Spinal cord (tissue), 9 donors: ENCODE measurements at regions not wholly inside any gene's neighbourhood (a gene's known extent, or its start where the extent isn't known, plus 50 kb on each side); places are given as distances from the start of the nearest gene placed in this dataset.

Experiments used
- DNase-seq, 6 donors: peaks; one replicate each; pipeline versions ENCODE4 v3.0.0 to v3.0.0-alpha.2; 2013 to 2015; ENCODE audit warnings: low spot score in 6 of 6, low read depth in 4 of 6
- H3K27ac ChIP-seq: one replicate; pipeline ENCODE4 v1.5.1; 2013; ENCODE audit warnings: low read depth, low read length, control low read depth
- H3K27me3 ChIP-seq: one replicate; pipeline ENCODE4 v1.6.1; 2013; ENCODE audit warnings: low read length; ENCODE audit not compliant: control insufficient read depth, insufficient read depth
- H3K36me3 ChIP-seq: one replicate; pipeline ENCODE4 v1.6.1; 2013; ENCODE audit warnings: low read length; ENCODE audit not compliant: control insufficient read depth, insufficient read depth
- H3K4me1 ChIP-seq: one replicate; pipeline ENCODE4 v1.6.1; 2013; ENCODE audit warnings: low read length; ENCODE audit not compliant: control insufficient read depth, insufficient read depth
- H3K4me3 ChIP-seq: one replicate; pipeline ENCODE4 v1.5.1; 2013; ENCODE audit warnings: low read depth, low read length, control low read depth
- H3K9me3 ChIP-seq: one replicate; pipeline ENCODE4 v1.6.1; 2013; ENCODE audit warnings: low read length; ENCODE audit not compliant: control insufficient read depth, insufficient read depth
- WGBS: methylation state at CpG from one replicate; pipeline ENCODE4 v1.1.5; 2013; ENCODE audit warnings: missing lambda C conversion rate; ENCODE audit not compliant: insufficient coverage; 5-methylcytosine and 5-hydroxymethylcytosine counted together
- donor health status: healthy.

DNA sequence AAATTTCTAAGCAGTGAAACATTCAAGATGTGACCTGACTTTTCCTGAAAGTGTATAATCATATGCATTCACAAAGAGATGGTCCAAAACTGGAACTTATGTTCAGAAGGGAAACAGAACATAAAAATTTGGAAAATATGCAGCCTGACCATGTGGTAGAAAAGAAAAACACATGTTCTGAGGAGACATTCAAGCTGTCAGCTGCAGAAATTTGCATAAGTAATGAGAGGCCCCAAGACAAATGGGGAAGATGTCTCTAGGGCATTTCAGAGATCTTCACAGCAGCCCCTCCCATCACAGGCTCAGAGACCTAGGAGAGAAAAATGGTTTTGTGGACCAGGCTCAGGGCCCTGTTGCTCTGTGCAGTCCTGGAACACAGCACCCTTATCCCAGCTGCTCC, 123.8 kb downstream of the RPIA start:
- no peaks in the 10 kb centered on the region for H3K36me3 ChIP-seq
- DNase-seq: no peak

DNA sequence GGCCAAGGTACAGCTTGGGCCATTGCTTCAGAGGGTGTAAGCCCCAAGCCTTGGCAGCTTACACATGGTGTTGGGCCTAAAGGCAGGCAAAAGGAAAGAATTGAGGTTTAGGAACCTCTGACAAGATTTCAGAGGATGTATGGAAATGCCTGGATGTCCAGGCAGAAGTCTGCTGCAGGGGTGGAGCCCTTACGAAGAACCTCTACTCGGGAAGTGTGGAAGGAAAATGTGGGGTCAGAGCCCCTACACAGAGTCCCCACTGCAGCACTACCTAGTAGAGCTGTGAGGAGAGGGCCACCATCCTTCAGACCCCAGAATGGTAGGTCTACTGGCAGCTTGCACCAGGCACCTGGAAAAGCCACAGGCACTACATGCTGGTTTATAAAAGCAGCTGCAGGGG, 124.2 kb downstream of the RPIA start:
- peaks cover 7% of the 10 kb centered on the region for H3K4me1 ChIP-seq
- WGBS: 100% methylated on average over 2 of the region's 2 CpGs

More for the DNA sequence above, 123.8 kb downstream of the RPIA start:
- Histone ChIP-seq H3K4me3 (no peak overlapping the region), H3K4me1 (peaks cover 7% of the 10 kb centered on the region), H3K27ac (no peak overlapping the region), H3K27me3 (no peaks in the 10 kb centered on the region), H3K9me3 (peaks cover 3% of the 10 kb centered on the region)

DNA sequence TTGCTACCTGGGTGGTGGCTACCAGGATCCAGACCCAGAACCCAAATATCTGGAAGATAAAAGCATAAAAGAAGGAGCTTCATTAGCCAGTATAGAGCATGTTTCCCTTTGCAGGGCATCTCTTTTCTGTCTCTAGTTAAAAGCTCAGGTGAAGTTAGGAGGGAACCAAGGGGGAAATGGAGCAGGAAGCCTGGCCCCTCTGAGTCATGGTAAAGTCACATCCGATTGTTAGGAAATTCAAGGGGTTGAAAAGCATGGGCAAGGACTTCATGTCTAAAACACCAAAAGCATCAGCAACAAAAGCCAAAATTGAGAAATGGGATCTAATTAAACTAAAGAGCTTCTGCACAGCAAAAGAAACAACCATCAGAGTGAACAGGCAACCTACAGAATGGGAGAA, 126.9 kb downstream of the RPIA start:
- Histone ChIP-seq H3K4me1 (no peaks in the 10 kb centered on the region), H3K9me3 (peaks cover 3% of the 10 kb centered on the region), H3K27ac (no peak overlapping the region), H3K27me3 (no peaks in the 10 kb centered on the region), H3K36me3 (no peaks in the 10 kb centered on the region), H3K4me3 (no peak overlapping the region)
- no CpG with 5 or more reads among the region's 1 CpG for WGBS
- no peak for DNase-seq

More for the DNA sequence above, 124.2 kb downstream of the RPIA start:
- DNase-seq: no peak
- Histone ChIP-seq H3K9me3 (peaks cover 3% of the 10 kb centered on the region), H3K36me3 (no peaks in the 10 kb centered on the region), H3K27ac (no peak overlapping the region), H3K27me3 (no peaks in the 10 kb centered on the region), H3K4me3 (no peak overlapping the region)

DNA sequence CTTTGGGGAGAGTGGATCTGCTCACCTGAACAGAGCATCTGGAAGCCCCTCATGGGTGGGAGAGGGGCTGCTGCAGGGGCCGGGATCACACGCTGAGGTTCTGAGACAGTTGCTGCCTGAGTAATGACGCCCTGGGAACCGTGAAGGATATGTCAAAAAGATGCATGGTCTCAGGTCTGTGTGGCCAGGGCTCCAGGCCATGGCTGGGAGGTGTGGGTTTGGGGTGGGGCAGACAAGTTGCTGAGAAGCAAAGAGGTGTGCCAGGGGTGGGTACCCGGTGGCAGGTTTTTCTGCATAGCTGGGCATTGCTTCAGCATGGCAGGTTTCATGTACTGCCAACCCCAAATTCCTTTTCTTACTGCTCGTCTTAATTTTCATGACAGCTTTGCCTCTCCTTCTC, 133.5 kb downstream of the RPIA start:
- DNase-seq: no peak
- H3K27ac ChIP-seq: no peak overlapping the region
- no peaks in the 10 kb centered on the region for H3K27me3 ChIP-seq
- peaks cover 11% of the 10 kb centered on the region for H3K4me1 ChIP-seq
- H3K4me3 ChIP-seq: no peak overlapping the region
- 70% methylated on average over 6 of the region's 6 CpGs for WGBS
- no peaks in the 10 kb centered on the region for H3K36me3 ChIP-seq
- no peaks in the 10 kb centered on the region for H3K9me3 ChIP-seq

DNA sequence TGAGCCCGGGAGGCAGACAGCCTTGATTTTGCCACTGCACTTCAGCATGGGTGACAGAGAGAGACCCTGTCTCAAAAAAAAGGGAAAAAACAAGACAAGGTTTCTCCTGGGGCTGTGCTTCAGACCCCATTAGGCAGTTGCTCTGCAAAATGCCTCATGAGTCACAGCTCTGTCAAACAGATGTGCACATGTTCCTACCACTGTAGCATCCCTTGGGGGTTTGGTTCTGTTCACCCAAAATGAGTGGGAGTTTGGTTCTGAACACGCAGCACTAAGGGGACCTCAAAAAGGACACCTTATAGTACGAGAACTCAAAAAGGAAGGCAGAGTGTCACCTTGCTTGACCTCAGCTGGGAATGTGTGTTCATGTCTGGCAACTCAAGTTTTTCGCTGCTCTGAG, 134.9 kb downstream of the RPIA start:
- no peak overlapping the region for H3K4me3 ChIP-seq
- no peak for DNase-seq
- no peaks in the 10 kb centered on the region for H3K9me3 ChIP-seq
- no peaks in the 10 kb centered on the region for H3K36me3 ChIP-seq
- no peaks in the 10 kb centered on the region for H3K27me3 ChIP-seq
- WGBS: 87% methylated on average over 3 of the region's 4 CpGs
- no peak overlapping the region for H3K27ac ChIP-seq
- peaks cover 11% of the 10 kb centered on the region for H3K4me1 ChIP-seq

DNA sequence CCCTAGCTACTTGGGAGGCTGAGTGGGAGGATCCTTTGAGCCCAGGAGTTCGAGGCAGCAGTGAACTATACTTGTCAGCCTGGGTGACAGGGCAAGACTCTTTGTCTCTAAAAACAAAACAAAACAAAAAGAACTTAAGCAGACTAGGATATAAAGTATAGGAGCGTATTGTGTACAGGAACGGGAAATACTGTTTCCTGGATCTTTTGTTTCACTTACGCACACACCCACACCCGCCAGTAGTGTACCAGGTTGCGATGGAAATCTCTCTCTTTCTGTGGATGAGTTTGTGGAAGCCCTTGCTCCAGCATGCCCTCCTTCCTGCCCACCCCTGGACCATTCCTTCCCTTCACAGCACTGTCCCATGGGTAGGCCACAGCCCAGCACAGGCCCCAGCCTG, 136.3 kb downstream of the RPIA start:
- WGBS: no CpG with 5 or more reads among the region's 6 CpGs
- Histone ChIP-seq H3K36me3 (no peaks in the 10 kb centered on the region), H3K27ac (no peak overlapping the region), H3K9me3 (no peaks in the 10 kb centered on the region), H3K27me3 (no peaks in the 10 kb centered on the region), H3K4me1 (peaks cover 11% of the 10 kb centered on the region), H3K4me3 (no peak overlapping the region)
- no peak for DNase-seq

DNA sequence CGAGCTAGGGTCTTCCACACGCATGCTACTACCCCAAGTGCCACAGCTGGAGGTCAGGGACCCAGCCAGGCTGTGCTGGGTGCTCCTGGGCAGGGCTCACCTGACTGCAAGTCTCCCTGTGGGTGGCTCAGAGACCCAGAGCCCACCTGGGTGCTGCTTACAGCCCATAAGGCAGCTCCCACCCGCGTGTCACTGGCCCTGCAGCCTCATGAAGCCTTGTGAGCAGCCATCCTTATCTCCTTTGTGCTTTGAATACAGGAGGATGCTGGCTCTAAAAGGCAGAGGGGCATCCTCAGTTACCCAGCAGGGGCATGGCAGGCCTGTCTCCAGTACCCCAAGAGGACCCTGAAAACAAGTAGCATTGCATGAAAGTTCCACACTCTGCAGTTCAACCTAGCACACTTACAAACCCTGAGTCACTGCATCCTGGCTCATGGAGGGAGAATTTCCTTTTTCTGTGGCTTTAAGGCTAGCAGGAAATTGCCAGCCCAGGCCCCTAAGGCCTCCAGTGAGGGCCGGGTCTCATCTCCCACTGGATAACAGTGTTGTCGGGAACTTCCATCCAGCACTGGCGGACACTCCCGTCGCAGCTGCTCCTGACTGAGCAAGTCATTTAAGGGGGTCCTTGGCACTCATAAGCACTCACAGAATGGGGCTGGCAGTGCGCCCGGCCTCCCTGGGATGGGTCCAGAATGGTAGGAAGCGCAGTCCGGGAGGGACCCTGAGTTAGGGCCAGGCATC, 137.1 kb downstream of the RPIA start:
- 48% methylated on average over 10 of the region's 13 CpGs for WGBS
- H3K4me3 ChIP-seq: no peak overlapping the region
- no peaks in the 10 kb centered on the region for H3K27me3 ChIP-seq
- peaks cover 11% of the 10 kb centered on the region for H3K4me1 ChIP-seq
- no peak overlapping the region for H3K27ac ChIP-seq
- peak; percentile 26 to 90 (median 51) for DNase-seq
- no peaks in the 10 kb centered on the region for H3K36me3 ChIP-seq
- H3K9me3 ChIP-seq: no peaks in the 10 kb centered on the region

DNA sequence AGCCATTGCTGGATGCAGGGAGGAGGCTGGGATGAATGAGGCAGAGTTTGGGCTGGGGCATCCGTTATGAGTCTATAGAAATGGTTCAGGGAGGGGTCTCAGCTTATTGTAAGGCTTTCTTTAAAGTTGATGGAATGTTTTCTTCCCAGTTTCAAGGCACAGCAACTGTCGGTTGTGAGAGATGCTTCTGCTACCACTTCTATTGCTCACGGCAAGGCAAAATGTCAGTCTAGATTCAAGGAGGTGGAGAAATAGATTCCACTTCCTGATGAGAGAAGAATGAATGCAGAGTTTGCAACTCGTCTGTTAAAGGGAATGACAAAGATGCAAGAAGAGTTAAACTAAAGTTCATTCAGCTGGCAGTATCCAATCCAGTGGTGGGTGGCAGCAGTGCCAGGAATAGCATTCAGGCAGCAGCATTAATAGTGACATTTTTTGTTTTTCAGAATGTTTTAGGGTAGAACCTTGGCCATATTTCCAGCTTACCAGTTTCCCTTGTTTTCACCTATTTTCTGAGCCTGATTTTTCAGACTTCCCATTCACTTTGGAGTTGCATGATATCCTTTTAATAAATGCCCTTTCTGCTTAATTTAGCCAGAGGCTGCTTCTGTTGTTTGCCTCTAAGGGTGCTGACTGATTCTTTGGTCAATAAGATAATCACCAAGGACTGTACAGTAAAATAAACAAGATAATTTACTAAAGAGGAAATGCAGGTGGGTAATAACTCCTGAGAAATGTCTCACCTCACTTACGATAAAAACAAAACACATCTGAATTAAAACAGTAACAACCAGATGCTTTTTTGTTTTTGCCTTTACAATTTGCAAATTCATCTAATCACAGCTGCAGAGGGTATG, 138.4 kb downstream of the RPIA start:
- H3K4me1 ChIP-seq: peaks cover 11% of the 10 kb centered on the region
- DNase-seq: no peak
- no peak overlapping the region for H3K4me3 ChIP-seq
- H3K27me3 ChIP-seq: no peaks in the 10 kb centered on the region
- WGBS: 24% methylated on average over 3 of the region's 5 CpGs
- no peak overlapping the region for H3K27ac ChIP-seq
- H3K9me3 ChIP-seq: no peaks in the 10 kb centered on the region
- H3K36me3 ChIP-seq: no peaks in the 10 kb centered on the region

DNA sequence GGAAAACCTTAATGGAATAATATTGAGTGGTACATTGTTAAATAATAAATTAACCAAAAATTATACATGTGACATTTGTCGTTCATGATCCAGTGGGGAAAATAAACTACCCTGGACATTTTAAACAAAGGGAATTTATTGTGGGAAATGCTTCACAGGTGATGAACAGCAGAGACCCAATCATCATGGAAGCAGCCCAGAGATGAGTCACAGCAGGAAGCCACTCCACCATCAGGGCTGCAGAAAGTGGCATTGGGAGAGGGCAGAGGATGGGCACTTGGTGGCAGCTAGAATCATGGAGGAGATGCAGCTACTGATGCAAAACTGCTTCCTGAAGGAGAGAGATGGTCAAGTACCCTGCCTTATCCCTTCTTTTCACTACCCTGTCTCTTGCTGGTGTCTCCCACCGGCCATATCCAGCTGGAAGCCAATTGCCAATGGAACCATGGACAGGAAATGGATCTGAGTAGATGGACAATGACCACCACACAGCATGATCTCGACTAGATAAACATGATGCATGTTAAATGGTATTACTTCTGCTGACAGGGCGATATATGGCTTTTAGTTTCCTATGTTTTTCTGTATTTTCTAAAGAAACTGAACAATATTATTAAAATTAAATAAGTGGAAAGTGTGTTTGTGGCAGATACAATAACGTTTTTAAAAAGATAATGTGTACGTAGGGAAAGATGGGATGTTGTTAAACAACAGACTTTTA, 139.8 kb downstream of the RPIA start:
- Histone ChIP-seq H3K27me3 (no peaks in the 10 kb centered on the region), H3K9me3 (no peaks in the 10 kb centered on the region), H3K4me3 (no peak overlapping the region), H3K4me1 (peaks cover 11% of the 10 kb centered on the region), H3K36me3 (no peaks in the 10 kb centered on the region), H3K27ac (no peak overlapping the region)
- no CpG with 5 or more reads among the region's 6 CpGs for WGBS
- no peak for DNase-seq
